ENCODE measurements at regions not wholly inside any gene's neighbourhood (a gene's known extent, or its start where the extent isn't known, plus 50 kb on each side); places are given as distances from the start of the nearest gene placed in this dataset.

- no peak for TF ChIP-seq REST (IDR thresholded peaks at IDR 0.05; ENCODE audit: low read depth)
- no peak for TF ChIP-seq USF1 (IDR thresholded peaks at IDR 0.05)
- no peak for TF ChIP-seq FOXM1 (IDR thresholded peaks at IDR 0.05; ENCODE audit: borderline replicate concordance, low read depth)
- no peak for TF ChIP-seq EP300 (IDR thresholded peaks at IDR 0.05; ENCODE audit: borderline replicate concordance)
- TF ChIP-seq EGR1 (IDR thresholded peaks at IDR 0.05) = no peak
- no peak for TF ChIP-seq RAD21 (IDR thresholded peaks at IDR 0.05; ENCODE audit: low read depth)
- TF ChIP-seq CEBPB (IDR thresholded peaks at IDR 0.05) = no peak
- TF ChIP-seq TAF1 (IDR thresholded peaks at IDR 0.05; ENCODE audit: low read depth) = no peak
- TF ChIP-seq YY1 (IDR thresholded peaks at IDR 0.05; ENCODE audit: low read depth) = no peak
- no peak for TF ChIP-seq TCF12 (IDR thresholded peaks at IDR 0.05; ENCODE audit: low read depth)
- TF ChIP-seq NFIC (IDR thresholded peaks at IDR 0.05) = no peak
- no peak for TF ChIP-seq CREB1 (IDR thresholded peaks at IDR 0.05; ENCODE audit: low read depth)
Observed at GRCh38 chr6:130517444-130517931, 151.7 kb downstream of the TMEM200A start.
